ENCODE measurements at regions not wholly inside any gene's neighbourhood (a gene's known extent, or its start where the extent isn't known, plus 50 kb on each side); places are given as distances from the start of the nearest gene placed in this dataset.

GRCh38 chr6:19157486-19157885, 679.7 kb upstream of the ID4 start:
- TF ChIP-seq, protein P1, sequence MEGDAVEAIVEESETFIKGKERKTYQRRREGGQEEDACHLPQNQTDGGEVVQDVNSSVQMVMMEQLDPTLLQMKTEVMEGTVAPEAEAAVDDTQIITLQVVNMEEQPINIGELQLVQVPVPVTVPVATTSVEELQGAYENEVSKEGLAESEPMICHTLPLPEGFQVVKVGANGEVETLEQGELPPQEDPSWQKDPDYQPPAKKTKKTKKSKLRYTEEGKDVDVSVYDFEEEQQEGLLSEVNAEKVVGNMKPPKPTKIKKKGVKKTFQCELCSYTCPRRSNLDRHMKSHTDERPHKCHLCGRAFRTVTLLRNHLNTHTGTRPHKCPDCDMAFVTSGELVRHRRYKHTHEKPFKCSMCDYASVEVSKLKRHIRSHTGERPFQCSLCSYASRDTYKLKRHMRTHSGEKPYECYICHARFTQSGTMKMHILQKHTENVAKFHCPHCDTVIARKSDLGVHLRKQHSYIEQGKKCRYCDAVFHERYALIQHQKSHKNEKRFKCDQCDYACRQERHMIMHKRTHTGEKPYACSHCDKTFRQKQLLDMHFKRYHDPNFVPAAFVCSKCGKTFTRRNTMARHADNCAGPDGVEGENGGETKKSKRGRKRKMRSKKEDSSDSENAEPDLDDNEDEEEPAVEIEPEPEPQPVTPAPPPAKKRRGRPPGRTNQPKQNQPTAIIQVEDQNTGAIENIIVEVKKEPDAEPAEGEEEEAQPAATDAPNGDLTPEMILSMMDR (IDR thresholded peaks at IDR 0.05), result no peak
- TF ChIP-seq POLR2A (IDR thresholded peaks at IDR 0.05), result no peak
